Natural killer cell (primary cell): ENCODE measurements at regions not wholly inside any gene's neighbourhood (a gene's known extent, or its start where the extent isn't known, plus 50 kb on each side); places are given as distances from the start of the nearest gene placed in this dataset.
A peak's percentile ranks its signal among the peaks of the same experiment; 100 is the strongest.

Experiments
- ATAC-seq, 3 donors: fragments of 150-1000 bp in 2 of 3; fragments of 200-7000 bp in 1 of 3; cut with Tn5 transposase; 1 replicate in 1 of 3; 2 replicates in 2 of 3; pipeline ENCODE4 v1.10.0; 2021; ENCODE audit warnings: mild to moderate bottlenecking in 2 of 3, moderate library complexity in 2 of 3
- DNase-seq, 2 donors: peaks; one replicate each; pipeline versions ENCODE4 v3.0.0 to v3.0.0-alpha.2; 2013 to 2021; ENCODE audit warnings: mixed read lengths in 1 of 2
- H3K27ac ChIP-seq: one replicate; pipeline ENCODE4 v1.5.1; 2013; ENCODE audit warnings: mild to moderate bottlenecking, low read length
- H3K27me3 ChIP-seq: one replicate; pipeline ENCODE4 v1.6.1; 2013; ENCODE audit warnings: low read length; ENCODE audit not compliant: control insufficient read depth, insufficient read depth
- H3K36me3 ChIP-seq: one replicate; pipeline ENCODE4 v1.6.1; 2013; ENCODE audit warnings: low read length; ENCODE audit not compliant: control insufficient read depth, insufficient read depth
- H3K4me1 ChIP-seq: one replicate; pipeline ENCODE4 v1.6.1; 2013; ENCODE audit warnings: low read length; ENCODE audit not compliant: control insufficient read depth, insufficient read depth
- H3K4me3 ChIP-seq: one replicate; pipeline ENCODE4 v1.5.1; 2013; ENCODE audit warnings: low read length
- H3K9me3 ChIP-seq: one replicate; pipeline ENCODE4 v1.6.1; 2013; ENCODE audit warnings: low read length; ENCODE audit not compliant: control insufficient read depth, insufficient read depth
- H3K27ac Mint-ChIP-seq, 2 donors: one replicate each; pipeline ENCODE4 v1.8.0; 2022; ENCODE audit warnings: mild to moderate bottlenecking in 2 of 2, mixed read lengths in 2 of 2, moderate library complexity in 1 of 2
- H3K27me3 Mint-ChIP-seq, 2 donors: one replicate each; pipeline ENCODE4 v1.8.0; 2022; ENCODE audit warnings: low read depth in 2 of 2, mixed read lengths in 2 of 2
- H3K36me3 Mint-ChIP-seq: one replicate; pipeline ENCODE4 v1.8.0; 2022; ENCODE audit warnings: mixed read lengths
- H3K4me1 Mint-ChIP-seq, 2 donors: one replicate each; pipeline ENCODE4 v1.8.0; 2022; ENCODE audit warnings: mixed read lengths in 2 of 2
- H3K4me3 Mint-ChIP-seq: one replicate; pipeline ENCODE4 v1.8.0; 2022; ENCODE audit warnings: mild to moderate bottlenecking, moderate library complexity, mixed read lengths
- H3K9me3 Mint-ChIP-seq, 2 donors: one replicate each; pipeline ENCODE4 v1.8.0; 2022; ENCODE audit warnings: mixed read lengths in 2 of 2
- CTCF ChIP-seq: fragments of 200-600 bp; IDR thresholded peaks from one replicate; pipeline ENCODE4 v1.8.0; 2022; ENCODE audit warnings: antibody characterized with exemption
- WGBS: methylation state at CpG from one replicate; pipeline ENCODE4 v1.1.7; 2013; ENCODE audit warnings: missing lambda C conversion rate; ENCODE audit not compliant: insufficient coverage; 5-methylcytosine and 5-hydroxymethylcytosine counted together
- intact Hi-C: fragments of 100-400 bp; cut with micrococcal nuclease; formaldehyde crosslinking; loops from one replicate; pipeline ENCODE4 v1.14.2; 2022

GRCh38 chrX:23478561-23478960 lies 143.9 kb downstream of the PTCHD1 start:
- DNase-seq, result no peak
- WGBS, result no CpG with 5 or more reads among the region's 3 CpGs
- TF ChIP-seq CTCF, result no peak
- Histone ChIP-seq H3K4me3 (no peak overlapping the region), H3K9me3 (no peaks in the 10 kb centered on the region), H3K27me3 (no peaks in the 10 kb centered on the region), H3K27ac (no peak overlapping the region), H3K4me1 (no peaks in the 10 kb centered on the region), H3K36me3 (no peaks in the 10 kb centered on the region)
- Mint-ChIP-seq H3K9me3 (peaks cover 5 to 6% of the 10 kb centered on the region in 2 donors), H3K27ac (no peak overlapping the region), H3K4me1 (no peaks in the 10 kb centered on the region), H3K27me3 (no peaks in the 10 kb centered on the region), H3K4me3 (no peak overlapping the region), H3K36me3 (no peaks in the 10 kb centered on the region)
- intact Hi-C loops, result no loop called here
- no peak for ATAC-seq

- Mint-ChIP-seq H3K4me3 (no peak overlapping the region), H3K4me1 (no peaks in the 10 kb centered on the region), H3K36me3 (peaks cover 8% of the 10 kb centered on the region), H3K9me3 (peaks cover 3 to 6% of the 10 kb centered on the region in 2 donors), H3K27me3 (no peaks in the 10 kb centered on the region), H3K27ac (no peak overlapping the region)
- Histone ChIP-seq H3K36me3 (no peaks in the 10 kb centered on the region), H3K9me3 (no peaks in the 10 kb centered on the region), H3K27me3 (no peaks in the 10 kb centered on the region), H3K4me1 (no peaks in the 10 kb centered on the region), H3K27ac (no peak overlapping the region), H3K4me3 (no peak overlapping the region)
- intact Hi-C loops, result no loop called here
- no peak for TF ChIP-seq CTCF
- ATAC-seq, result no peak
- DNase-seq, result no peak
- WGBS, result 30% methylated on average over 3 of the region's 3 CpGs
Measured at GRCh38 chrX:23482561-23482960, 147.9 kb downstream of the PTCHD1 start.

- H3K36me3 ChIP-seq, result no peaks in the 10 kb centered on the region
- no peaks in the 10 kb centered on the region for H3K27me3 Mint-ChIP-seq
- ATAC-seq (no peak), DNase-seq (no peak)
- H3K36me3 Mint-ChIP-seq, result peaks cover 8% of the 10 kb centered on the region
- H3K9me3 ChIP-seq, result no peaks in the 10 kb centered on the region
- no peak overlapping the region for H3K27ac ChIP-seq
- no peaks in the 10 kb centered on the region for H3K27me3 ChIP-seq
- H3K4me1 ChIP-seq, result no peaks in the 10 kb centered on the region
- H3K4me3 Mint-ChIP-seq, result no peak overlapping the region
- H3K9me3 Mint-ChIP-seq, result peaks cover 3 to 6% of the 10 kb centered on the region in 2 donors
- no peak for TF ChIP-seq CTCF
- no peak overlapping the region for H3K27ac Mint-ChIP-seq
- H3K4me1 Mint-ChIP-seq, result no peaks in the 10 kb centered on the region
- intact Hi-C loops, result no loop called here
- no peak overlapping the region for H3K4me3 ChIP-seq
- 89% methylated on average over 3 of the region's 3 CpGs for WGBS
Measured at GRCh38 chrX:23483396-23483795, 148.7 kb downstream of the PTCHD1 start.

DNA sequence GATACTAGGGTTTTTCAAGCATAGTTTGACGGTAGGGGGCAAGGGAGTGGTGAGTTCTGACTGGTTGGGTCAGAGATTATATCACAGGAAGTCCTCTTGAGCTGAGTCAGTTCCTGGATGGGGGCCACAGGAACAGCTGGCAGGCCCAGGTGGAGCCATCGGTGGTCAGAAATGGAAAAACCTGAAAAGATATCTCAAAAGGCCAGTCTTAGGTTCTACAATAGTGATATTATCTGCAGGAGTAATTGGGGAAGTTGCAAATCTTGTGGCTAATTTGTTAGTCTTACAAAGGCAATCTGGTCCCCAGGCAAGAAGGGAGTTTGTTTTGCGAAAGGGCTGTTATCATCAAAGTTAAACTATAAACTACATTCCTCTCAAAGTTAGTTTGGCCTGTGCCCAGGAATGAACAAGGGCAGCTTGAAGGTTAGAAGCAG lies 159.3 kb downstream of the PTCHD1 start:
- H3K4me3 ChIP-seq, result no peak overlapping the region
- TF ChIP-seq CTCF, result no peak
- DNase-seq (no peak), ATAC-seq (peak in 2 of 3 donors; percentile 60 to 85)
- H3K36me3 ChIP-seq, result no peaks in the 10 kb centered on the region
- no peaks in the 10 kb centered on the region for H3K27me3 ChIP-seq
- Mint-ChIP-seq H3K4me1 (peaks cover 9% of the 10 kb centered on the region in 2 donors), H3K4me3 (no peak overlapping the region), H3K36me3 (no peaks in the 10 kb centered on the region), H3K27ac (no peak overlapping the region), H3K27me3 (no peaks in the 10 kb centered on the region), H3K9me3 (no peaks in the 10 kb centered on the region)
- 0% methylated on average over 2 of the region's 3 CpGs for WGBS
- H3K9me3 ChIP-seq, result no peaks in the 10 kb centered on the region
- no peak overlapping the region for H3K27ac ChIP-seq
- peaks cover 3% of the 10 kb centered on the region for H3K4me1 ChIP-seq
- intact Hi-C loops, result no loop called here
